ENCODE measurements at regions not wholly inside any gene's neighbourhood (a gene's known extent, or its start where the extent isn't known, plus 50 kb on each side); places are given as distances from the start of the nearest gene placed in this dataset.
"Not testable (repeated sequence)": the region's sequence is repeated elsewhere in the genome, so short reads cannot be mapped to it uniquely, and the experiment has no call there.

DNA sequence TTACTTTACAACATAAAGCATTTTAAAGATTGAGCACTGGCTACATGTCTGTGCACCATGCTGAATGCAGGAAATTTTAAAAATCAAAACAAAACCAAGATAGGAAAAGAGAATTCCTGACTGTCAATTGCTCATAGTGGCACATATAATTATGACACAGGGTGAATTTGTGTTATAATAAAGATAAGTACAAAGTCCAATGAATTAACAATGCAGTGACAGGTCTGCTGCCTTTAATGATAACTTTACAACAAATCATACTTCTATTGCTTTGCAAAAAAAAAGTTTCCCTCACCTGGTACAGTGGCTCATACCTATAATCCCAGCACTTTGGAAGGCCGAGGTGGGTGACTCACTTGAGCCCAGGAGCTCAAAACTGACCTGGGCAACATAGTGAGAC, 93.8 kb upstream of the OSBPL8 start:
- DNase-seq (ENCODE audit: low read depth in 1 of 2, low spot score in 1 of 2), result no peak

DNA sequence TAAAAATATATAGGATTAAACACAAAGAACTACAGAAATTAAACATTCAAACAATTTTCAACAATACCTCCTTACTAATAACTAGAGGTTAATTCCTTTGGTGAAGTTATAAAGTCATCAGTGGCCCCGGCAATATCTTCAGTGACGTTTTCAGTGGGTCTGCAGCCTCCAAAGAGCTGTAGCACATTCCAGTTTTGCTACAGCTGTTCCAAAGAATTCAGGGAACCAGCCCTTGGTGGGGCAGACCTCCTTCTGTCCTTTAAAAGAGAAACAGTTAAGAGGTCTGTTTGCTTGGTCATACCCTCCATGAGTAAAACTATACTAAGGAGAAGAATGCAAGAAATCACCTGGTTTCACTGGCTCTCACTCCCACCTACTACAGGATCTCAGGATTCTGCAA, 99.2 kb upstream of the ZDHHC17 start:
- DNase-seq (ENCODE audit: low read depth in 1 of 2, low spot score in 1 of 2), result no peak

- no peak for DNase-seq (ENCODE audit: low read depth in 1 of 2, low spot score in 1 of 2)
Observed at GRCh38 chr12:76666290-76666835, 97.6 kb upstream of the ZDHHC17 start.

DNA sequence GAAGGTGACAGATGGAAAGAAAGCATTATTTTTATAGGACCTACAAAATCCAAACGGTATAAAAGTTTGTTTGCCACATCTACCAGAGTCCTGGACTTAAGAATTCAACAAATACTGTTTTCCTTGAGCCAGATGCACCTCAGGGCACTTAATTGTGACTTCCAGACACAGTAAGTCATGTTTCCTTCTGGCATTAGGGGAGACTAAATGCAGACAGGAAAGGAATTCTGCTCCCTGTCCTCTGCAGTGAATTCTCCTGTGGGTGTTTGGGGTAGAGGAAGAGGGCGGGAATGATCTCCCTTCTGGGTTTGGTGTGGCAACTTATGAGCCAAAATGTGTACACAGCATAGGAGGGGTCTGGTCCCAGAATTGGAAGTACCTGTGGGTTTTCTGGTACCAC, 93.9 kb upstream of the ZDHHC17 start:
- DNase-seq (ENCODE audit: low read depth in 1 of 2, low spot score in 1 of 2), result no peak

GRCh38 chr12:76670776-76671175, 93.1 kb upstream of the ZDHHC17 start:
- no peak for DNase-seq (ENCODE audit: low read depth in 1 of 2, low spot score in 1 of 2)

- no peak for DNase-seq (ENCODE audit: low read depth in 1 of 2, low spot score in 1 of 2)
Observed at GRCh38 chr12:76674669-76675315, 89.1 kb upstream of the ZDHHC17 start.

- not testable (repeated sequence) for DNase-seq (ENCODE audit: low read depth in 1 of 2, low spot score in 1 of 2)
Observed at GRCh38 chr12:76676261-76676660, 87.7 kb upstream of the ZDHHC17 start.

GRCh38 chr12:76678992-76679391, 84.9 kb upstream of the ZDHHC17 start:
- no peak for DNase-seq (ENCODE audit: low read depth in 1 of 2, low spot score in 1 of 2)

- no peak for DNase-seq (ENCODE audit: low read depth in 1 of 2, low spot score in 1 of 2)
Observed at GRCh38 chr12:76679778-76680177, 84.1 kb upstream of the ZDHHC17 start.

- no peak for DNase-seq (ENCODE audit: low read depth in 1 of 2, low spot score in 1 of 2)
Observed at GRCh38 chr12:76680940-76681339, 83.0 kb upstream of the ZDHHC17 start.

DNA sequence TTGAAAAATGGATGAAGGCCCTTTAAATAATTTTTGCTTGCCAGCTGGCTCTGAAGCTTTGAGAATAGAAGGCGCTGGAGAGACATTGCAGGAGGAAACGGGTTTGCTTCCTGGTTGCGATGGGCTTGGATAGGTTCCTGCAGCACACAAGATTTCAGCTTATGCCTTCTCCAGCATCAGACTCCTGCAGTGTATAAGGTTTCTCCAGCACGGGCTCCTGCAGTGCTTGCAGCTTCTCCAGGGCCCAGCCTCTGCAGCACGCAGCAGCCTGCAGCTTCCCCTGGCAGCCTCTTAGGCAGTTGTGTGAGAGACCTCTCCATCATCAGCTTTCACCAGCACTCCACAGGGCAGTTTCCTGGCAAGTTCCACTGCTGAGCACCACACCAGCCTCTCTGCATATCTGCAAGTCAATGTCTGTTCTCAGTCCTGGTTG, 78.7 kb upstream of the ZDHHC17 start:
- DNase-seq (ENCODE audit: low read depth in 1 of 2, low spot score in 1 of 2), result no peak

GRCh38 chr12:76687981-76688380, 75.9 kb upstream of the ZDHHC17 start:
- no peak for DNase-seq (ENCODE audit: low read depth in 1 of 2, low spot score in 1 of 2)

GRCh38 chr12:76688631-76689030, 75.3 kb upstream of the ZDHHC17 start:
- DNase-seq (ENCODE audit: low read depth in 1 of 2, low spot score in 1 of 2), result no peak

DNA sequence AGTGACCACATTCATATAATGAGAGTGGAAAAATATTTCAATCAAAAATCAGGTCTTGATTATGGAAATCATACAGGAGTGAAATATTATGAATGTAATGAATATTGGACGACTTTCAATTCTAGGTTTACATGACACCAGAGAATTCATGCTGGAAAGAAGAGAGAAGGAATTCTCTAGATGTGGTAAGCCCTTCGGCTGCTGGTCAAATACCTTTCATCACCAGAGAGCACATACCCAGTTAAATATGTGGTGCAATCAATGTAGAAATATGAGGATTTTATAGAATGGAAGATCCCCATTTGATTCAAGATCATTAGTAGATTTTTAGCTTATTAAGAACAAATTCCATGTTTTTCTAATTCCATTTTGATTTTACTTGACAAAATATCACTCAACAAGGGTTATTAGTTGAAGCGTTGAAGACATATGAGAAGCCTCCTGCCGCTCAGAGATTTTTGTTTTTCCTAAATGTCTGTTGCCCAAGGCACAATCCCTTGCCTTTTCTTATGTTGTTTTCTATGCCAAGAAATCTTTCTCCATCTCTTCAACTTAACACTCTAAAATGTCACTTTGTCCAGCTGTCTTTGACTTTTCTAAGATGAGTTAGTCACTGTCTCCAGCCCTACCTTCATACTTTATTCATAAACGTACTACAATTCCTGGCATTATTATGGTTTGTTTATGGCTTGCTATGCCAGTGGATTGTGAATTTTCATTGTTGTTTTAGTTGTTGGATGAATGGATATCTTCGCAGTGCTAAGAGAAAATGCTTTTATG, 72.8 kb upstream of the ZDHHC17 start:
- DNase-seq (ENCODE audit: low read depth in 1 of 2, low spot score in 1 of 2), result no peak

- no peak for DNase-seq (ENCODE audit: low read depth in 1 of 2, low spot score in 1 of 2)
Observed at GRCh38 chr12:76692846-76693245, 71.1 kb upstream of the ZDHHC17 start.

- no peak for DNase-seq (ENCODE audit: low read depth in 1 of 2, low spot score in 1 of 2)
Observed at GRCh38 chr12:76694369-76694768, 69.5 kb upstream of the ZDHHC17 start.

- no peak for DNase-seq (ENCODE audit: low read depth in 1 of 2, low spot score in 1 of 2)
Observed at GRCh38 chr12:76696186-76696585, 67.7 kb upstream of the ZDHHC17 start.

GRCh38 chr12:76697849-76698248, 66.1 kb upstream of the ZDHHC17 start:
- DNase-seq (ENCODE audit: low read depth in 1 of 2, low spot score in 1 of 2), result no peak

DNA sequence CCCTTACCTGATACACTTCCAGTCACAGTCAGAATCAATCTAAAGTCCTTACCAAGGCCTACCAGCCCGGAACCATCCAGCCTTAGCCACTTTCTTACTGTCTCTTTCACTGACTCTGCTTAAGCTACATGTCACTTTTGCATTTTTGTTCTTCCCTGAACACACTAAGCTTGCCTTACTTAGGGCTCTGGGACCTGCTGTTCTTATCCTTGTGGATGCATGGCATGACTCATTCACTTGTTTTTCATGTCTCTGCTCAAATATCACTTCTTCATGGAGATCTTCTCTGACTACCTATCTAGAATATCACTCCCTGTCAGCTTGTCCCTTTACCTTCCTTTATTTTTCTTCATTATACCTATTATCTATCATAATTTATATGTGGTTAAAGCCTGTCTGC, 65.6 kb upstream of the ZDHHC17 start:
- no peak for DNase-seq (ENCODE audit: low read depth in 1 of 2, low spot score in 1 of 2)

- no peak for DNase-seq (ENCODE audit: low read depth in 1 of 2, low spot score in 1 of 2)
Observed at GRCh38 chr12:76698966-76699365, 64.9 kb upstream of the ZDHHC17 start.

DNA sequence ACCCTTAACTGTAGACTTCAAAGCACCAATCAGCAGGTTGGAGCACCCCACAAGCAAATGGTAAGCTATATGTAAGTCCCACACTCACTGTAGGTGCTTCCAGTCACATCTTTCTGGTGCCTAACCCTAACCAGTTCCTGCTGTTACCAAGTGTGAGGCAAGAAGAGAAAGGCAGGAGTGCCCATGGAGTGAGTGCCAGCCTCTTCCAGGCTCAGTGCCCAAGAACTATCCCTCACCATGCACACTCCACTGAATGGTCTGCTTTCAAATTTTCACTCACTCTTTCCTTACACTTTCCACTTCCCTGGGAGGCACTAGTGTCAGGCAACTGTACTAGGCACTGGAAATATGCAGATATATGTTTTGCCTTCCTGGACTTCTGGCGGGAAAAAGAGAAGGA, 62.2 kb upstream of the ZDHHC17 start:
- DNase-seq (ENCODE audit: low read depth in 1 of 2, low spot score in 1 of 2), result no peak

DNA sequence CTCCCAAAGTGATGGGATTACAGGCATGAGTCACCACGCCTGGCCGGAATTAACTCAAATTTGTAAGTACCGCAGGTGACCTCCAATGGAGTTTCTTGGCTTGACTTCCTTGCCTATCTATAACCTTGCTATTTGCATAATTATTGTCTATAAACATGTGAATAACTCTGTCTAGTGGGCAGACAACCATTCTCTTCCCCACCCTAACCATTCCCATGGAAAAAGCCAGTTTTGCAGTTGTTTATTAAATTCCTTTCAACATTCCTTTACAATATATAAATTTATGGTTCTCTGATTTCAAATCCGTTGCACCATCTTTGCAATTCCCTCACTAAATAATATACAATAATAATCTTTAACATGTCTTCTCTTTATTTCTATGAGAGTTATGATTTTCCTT, 61.0 kb upstream of the ZDHHC17 start:
- DNase-seq (ENCODE audit: low read depth in 1 of 2, low spot score in 1 of 2), result no peak

GRCh38 chr12:76704693-76705092, 59.2 kb upstream of the ZDHHC17 start:
- DNase-seq (ENCODE audit: low read depth in 1 of 2, low spot score in 1 of 2), result no peak
